HG02870 (cell line): ENCODE measurements at regions not wholly inside any gene's neighbourhood (a gene's known extent, or its start where the extent isn't known, plus 50 kb on each side); places are given as distances from the start of the nearest gene placed in this dataset.

Experiments
- ATAC-seq: cut with Tn5 transposase; IDR thresholded peaks from one replicate; pipeline ENCODE4 v1.9.1; 2021; ENCODE audit warnings: mild to moderate bottlenecking, moderate library complexity; ENCODE audit not compliant: unreplicated experiment

DNA sequence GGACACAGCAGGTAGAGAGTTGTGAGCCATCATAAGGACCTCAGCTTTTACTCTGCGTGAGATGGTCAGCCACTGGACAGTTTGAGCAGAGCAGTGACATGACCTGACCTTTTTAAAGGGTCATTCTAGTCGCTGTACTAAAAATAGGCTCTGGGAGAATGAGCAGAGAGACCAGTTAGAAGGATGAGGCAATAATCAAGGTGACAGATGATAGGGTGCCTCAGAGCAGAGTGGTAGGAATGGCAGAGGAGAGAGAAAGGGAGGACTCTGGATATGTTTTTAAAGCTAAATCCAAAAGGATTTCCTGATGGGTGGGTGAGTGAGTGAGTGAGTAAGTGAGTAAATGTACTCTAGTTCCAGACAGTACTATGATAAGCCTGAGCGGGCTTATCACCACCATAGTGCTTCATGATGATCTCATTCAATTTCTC, 83.6 kb upstream of the ARHGAP5 start:
- ATAC-seq, result no peak

DNA sequence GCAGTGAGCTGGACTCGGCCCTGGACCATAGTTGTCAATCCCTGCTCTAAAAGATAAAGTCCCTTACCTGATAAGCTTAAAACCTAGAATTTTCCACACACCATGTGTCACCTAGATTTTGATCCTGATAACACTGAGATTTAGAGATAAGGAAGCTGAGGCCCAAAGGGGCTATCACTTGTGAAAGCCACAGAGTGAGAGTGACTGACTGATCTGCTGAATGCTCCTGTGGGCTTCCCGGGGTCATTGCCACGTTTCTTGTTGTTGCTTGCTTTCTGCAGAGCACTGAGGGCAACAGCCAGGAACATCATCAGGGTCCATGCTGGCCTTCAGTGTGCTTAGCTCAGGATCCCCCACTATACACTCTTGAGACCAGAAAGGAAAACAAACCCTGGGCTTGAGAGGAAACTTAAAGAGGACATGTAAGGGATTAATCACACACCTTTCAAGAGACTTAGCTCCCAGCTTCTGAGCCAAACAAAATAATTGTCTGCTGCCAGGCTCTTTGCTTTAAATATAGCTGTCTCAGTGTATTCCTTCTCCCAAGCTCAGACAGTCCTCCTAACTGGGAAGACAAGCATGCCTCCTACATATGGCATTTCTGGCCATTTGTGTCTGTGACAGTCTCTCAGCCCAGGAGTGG, 82.6 kb upstream of the ARHGAP5 start:
- no peak for ATAC-seq

DNA sequence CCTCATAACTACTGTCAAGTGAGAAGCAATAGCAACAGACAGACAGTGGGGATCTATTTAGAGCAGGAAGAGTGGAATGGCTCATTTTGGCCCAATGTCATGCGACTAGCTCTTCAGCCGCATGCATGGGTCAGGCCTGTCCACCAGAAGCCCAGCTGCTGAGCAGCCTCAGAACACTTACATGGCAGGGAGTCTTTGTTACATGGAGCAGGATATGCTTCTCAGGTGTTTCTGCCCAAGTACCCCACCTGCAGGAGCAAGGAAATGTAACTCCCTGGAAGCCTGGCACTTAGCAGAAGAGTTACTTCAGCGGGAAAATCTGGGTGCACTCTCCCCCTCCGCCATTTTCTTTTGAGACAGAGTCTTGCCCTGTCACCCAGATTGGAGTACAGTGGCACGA, 73.5 kb upstream of the ARHGAP5 start:
- ATAC-seq, result no peak

DNA sequence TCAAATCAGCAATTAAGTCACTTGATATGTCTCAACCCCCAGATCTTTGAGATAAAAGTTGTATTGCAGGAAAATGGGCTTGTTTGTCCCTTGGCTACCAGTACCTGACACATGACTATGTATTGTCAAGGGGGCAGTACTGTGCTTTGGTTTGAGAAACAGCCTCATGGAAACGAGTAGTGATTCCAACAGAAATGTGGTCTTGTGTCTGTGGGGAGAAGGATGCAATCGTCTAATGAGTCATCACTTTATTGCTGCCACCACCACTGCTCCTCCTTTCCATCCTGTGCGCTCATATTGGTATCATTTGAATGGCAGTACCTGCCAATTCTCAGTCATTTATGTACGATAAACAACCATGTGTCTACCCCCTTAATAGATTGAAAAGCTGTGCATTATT, 72.8 kb upstream of the ARHGAP5 start:
- no peak for ATAC-seq

DNA sequence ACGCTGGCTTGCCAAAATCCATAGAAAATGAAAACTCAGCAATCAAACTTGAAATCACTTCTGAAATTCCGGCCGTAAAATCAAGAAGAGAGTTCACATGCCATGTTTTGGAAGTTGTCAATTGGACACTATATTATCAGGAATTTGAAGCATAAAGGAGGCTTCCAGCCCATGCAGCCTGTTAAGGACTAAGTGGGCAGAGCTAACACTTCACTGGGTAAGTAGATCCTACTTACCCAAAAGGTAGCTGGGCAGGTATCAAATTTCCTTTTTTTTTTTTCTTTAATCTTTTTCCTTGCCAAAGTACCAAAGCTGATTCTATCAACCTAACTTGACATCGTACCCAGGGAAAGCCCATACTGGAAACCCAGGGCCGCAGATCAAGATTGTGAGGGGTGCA, 71.5 kb upstream of the ARHGAP5 start:
- no peak for ATAC-seq

DNA sequence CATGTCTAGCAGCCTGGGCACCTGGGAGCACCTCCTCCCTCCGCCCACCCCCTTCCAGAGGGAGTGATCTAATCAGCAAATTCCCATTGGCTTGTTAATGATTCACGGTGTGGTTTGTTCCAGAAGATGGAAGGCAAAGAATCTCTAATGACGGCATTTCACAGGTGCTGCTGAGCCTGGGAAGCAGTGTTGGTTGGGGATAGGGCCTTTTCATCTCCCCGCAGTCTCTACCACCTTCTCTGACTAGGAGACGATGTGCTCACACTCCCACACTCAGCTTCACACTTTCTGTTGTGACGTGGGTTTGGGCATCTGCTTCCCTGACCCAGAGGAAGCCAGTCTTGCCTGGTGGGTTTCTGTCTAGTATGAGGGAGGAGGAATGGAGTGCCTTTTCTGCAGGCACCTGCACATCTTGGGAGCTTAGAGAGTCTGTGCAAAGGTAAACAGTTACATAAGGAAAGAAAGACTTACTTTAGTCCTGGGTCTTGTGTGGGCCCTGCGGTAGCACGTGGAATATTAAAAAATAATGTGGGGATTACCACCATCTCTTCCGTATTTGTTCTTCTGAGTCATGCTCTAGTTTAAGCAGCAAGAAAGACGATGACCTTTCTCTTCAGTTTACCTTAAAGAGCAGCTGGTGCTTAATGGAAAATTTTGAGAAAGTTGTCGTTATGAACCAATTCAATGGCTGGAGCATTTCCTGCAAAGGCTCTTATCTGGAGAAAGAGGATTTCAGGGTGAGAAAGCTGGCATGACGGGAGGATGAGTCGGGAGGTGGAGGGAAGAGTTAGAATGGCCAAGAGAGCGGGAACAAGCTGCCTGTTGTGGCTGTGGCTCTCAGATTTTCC, 70.6 kb upstream of the ARHGAP5 start:
- ATAC-seq, result no peak

DNA sequence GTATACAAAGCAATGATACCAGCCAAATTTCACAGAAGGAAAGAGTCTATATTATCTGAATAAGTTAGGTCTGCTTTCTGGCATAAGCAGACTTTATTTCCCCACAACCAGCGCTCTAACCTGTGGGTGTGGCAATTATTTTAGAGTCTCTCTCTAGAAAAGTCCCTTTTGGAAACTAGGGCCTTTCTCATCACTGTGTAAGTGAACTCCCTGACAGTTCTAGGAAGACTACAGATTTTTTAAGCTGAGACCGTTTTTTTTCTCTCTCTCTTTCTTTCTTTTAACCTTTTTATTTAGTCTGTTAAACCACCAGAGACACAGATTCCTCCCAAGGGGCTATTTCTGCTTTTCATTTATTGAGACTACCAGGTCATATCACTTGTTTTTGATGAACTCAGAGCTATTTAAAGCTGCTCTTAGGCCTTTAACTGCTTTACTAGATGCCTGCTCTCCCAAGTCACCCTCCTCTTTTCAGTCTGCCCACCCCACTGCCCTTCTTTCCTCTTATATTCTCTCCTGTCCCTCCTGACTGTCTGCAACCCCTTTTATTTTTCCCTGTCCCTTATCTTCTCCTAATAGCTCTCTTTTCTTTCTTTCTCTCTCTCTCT, 69.2 kb upstream of the ARHGAP5 start:
- no peak for ATAC-seq

DNA sequence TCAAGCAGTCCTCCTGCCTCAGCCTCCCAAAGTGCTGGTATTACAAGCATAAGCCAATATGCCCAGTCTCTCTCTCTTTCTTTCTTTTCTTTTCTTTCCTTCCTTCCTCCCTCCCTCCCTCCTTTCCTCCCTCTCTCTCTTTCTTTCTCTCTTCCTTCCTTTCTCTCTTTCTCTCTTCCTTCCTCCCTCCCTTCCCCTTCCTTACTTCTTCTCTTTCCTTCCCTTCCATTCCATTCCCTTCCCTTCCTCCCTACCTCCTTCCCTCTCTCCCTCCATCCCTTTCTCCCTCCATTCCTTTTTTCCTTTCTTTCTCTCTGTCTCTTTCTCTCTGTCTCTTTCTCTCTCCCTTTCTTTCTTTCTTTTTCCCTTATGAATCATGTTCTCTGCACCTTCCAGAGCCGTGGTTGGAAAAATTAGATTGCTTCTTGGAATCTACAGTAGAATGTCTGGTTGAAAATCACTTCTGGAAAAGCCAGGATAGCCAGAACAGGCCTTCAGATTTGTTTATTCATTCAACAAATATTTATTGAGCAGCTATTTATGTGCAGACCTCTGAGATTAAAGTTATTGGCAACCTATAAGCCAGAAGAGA, 68.4 kb upstream of the ARHGAP5 start:
- ATAC-seq, result no peak

DNA sequence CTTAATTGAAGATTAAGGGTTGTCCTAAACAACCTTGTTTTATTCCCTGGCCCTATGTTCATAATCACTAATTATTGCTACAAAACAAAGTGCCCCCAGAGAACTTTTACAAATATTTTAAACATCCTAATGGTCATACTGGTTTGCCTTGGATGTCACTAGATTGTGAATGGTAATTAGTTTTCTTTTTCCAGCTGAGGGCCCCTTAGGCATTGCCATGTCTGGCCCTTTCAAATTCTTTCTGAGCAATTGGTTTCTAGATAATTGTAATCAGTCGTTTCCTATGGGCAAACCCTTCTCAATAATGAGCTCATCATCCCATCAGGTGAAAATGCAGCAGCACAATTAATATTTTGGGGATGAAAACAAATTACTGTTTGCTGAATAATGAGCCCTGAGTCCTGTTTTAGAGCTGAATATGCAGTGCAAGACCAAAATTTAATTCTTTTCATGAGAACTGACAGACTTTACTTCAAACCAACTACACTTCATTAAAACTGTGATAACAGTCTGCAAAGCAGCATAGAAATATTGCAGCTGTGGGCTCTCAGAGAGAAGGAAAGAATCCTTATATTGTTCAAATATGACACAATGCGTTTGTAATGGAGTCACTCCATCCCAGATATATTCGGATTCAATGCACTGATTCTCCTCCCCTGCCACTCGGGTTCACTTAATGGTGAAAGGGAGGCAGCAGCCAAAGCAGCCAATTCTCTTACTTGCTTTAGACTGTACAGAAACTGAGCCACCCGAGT, 67.7 kb upstream of the ARHGAP5 start:
- no peak for ATAC-seq

DNA sequence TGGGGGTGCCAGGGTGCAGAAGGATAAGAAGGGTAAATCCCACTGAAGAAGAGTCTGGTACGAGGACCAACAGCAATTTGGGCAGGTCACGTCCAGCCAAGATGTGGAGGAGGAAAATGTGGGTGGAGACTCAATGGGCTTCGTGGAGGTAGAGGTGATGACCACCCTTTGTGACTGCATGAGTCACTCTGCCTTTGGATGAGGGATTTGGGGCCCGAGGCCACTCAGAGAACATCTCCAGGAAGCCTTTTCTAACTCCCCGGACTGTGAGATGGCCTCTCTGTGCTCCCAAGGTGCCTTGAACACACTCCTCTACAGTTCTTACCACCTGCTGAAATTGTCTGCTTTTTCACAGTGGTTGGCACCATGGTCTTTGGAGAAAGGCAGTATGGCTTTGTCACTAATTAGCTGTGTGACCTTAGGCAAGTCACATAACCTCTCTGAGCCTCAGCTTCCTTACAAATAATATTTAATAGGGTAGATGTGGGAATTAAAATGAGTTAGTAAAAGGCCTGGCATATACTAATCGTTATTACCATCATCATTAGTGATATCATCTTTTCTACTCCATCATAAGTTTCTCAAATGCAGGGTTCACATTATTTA, 67.0 kb upstream of the ARHGAP5 start:
- no peak for ATAC-seq

DNA sequence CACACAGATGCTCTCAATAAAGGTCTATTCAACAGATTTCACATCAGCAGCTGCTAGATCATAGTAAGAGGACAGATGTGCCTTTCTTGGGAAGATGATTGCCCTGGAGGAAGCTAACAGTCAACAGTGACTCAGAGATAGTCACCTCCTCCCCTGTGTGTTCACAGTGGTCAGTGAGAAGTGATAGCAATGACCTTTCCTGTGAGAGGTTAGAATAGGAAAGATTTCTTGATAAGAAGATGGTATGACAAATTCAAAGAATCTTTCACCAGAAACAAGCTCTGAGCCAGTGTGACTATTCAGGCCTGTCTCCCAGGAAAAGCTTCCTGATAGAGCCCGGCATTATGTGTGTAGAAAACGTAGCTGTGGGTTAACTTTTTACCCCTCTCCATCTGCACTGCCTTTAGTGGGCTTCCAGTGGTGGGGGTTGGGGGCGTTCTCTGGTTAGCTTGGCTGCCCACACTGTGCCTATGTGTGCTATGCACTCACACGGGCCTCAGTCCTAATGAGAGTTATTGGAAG, 66.4 kb upstream of the ARHGAP5 start:
- no peak for ATAC-seq

DNA sequence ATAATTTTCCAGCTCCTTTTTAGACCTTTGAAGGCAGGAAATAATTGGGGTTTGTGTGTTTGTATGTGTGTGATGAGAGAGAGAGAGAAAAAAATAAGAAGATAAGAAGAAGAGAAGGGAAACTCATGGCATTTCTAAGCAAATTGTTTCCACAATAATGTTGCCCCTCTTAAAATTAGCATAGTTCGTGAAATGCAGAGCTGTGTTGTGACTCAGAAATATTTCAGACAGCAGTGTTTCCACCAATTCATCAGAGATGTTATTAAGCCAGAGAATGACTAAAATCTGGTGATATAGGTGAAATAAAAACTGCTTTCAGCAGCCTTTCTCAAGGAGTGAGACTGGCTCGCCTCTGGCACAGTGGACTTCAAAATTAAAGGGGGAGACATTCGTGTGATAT, 65.9 kb upstream of the ARHGAP5 start:
- no peak for ATAC-seq

DNA sequence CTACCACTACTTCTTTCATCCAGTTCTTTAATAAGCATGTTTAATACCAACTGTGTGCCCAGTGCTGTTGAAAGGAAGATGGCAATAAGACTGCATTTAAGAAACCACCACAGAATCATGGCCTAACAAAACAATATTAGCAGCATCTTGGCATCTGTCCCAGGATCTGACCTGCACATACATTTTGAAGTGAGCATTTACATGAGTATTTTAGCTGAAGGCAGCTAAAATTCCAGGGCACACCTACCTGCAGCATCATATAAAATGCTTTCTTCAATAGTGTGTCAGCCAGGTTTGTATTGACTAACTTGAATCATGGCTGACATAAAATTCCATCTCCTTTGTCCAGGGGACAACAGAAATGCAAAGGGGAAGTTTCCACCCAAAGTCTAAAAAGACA, 65.0 kb upstream of the ARHGAP5 start:
- no peak for ATAC-seq

DNA sequence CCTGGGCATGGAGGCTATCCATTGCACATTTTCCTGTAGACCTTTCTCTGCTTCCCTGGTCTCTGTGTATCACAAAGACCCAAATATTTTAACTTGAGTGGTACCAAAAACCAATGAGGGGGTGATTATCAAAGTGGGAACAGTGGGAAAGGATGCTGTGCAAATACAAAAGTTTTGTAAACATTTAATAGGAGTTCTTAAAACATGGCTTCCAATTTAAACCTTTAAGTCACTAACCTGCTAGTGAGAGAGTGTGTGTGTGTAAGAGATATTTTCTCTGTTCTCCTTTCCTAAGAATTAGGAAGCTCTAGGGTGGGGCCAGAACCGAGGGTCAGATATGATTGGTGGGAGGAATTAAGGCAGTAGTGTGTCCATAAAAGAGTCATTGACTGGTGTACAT, 64.5 kb upstream of the ARHGAP5 start:
- no peak for ATAC-seq

DNA sequence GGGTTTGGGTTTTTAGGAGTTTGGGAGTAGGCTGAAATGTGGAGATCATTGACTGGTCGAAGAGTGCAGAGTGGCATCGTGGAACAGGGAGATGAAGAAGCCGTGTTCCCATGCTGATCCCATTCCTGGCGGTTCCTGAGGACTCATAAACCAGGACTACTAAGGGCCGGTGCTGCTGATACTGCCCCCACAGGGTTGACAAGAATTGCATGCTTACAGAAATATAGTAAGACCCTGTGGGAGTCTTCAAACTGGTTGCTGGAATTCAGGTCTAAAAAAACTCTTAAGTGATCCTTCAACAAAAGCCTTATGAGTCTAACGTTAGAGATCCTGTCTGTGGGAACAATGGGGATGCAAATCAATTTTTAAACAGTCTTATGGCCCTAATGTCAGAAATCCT, 64.0 kb upstream of the ARHGAP5 start:
- ATAC-seq, result no peak

DNA sequence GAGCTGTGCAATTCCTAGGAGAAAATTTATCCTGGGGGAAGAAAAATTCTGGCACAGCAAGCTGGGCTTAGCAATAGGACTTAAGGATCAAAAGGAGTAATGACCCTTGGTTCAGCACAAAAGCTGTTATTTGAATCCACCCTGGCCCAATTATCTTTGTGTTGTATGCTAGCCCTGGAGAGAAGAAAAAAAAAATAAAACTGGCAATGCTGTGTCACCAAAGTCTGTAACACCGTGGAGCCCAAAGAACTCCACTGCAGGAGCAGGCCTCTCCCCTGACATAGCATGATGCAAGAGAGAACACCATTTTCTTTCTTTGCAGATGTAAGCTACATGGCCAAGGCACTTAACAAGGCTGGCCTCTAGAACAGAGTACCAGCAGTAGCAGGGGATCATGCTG, 63.0 kb upstream of the ARHGAP5 start:
- no peak for ATAC-seq

DNA sequence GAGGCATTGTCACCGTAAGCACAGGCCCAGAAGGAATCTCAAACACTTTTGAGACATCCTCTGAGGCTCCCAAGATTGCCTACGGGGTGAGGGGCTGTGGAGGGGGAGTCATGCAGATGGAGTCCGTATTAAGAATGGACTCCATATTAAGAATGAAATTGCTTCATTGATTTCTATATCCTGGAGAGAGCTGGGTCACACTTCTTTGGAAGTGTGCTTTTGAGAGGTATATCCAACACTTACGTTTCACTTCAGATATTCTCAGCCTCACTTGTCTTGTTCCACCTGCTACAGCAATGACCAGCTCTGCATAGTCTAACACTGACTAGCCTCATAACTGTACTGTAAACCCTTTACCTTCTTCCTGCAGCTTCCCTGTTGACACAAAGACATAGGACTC, 62.6 kb upstream of the ARHGAP5 start:
- no peak for ATAC-seq

DNA sequence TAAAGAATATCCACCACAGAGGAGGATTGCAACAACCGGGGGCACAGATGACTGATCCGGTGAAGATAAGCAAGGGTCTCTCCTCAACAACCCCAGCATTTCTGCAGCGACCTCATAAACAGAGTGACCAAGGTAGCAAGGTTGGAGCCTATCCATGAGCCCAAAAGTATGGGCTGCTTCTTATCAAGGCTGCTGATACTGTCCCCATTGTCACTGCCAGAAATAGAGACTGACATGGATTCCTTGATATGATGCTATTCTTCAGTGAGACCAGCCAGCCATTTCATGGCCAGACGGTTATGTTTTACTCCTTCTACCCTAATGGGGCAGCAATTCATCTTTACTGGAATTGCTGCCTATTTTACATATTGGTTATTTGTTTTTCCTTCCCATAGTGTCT, 61.9 kb upstream of the ARHGAP5 start:
- no peak for ATAC-seq

DNA sequence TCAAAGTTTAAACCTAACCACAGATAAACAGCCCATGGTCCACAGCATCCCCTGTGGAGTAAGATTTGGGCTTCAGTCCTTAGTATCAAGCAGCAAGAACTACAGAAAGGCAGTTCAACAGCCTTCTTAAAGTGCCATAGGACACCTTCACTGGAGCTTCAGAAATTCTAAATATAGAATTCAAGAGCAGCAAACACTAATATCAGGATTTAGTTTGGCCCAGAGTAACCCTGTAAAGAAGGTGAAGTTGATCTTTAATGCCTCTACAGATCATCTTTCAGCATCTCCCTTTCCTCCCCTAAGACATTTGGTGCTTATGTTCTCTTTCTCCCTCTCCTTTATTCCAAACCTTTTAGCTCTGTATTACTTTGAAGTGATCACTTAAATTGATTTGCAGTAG, 59.5 kb upstream of the ARHGAP5 start:
- no peak for ATAC-seq

DNA sequence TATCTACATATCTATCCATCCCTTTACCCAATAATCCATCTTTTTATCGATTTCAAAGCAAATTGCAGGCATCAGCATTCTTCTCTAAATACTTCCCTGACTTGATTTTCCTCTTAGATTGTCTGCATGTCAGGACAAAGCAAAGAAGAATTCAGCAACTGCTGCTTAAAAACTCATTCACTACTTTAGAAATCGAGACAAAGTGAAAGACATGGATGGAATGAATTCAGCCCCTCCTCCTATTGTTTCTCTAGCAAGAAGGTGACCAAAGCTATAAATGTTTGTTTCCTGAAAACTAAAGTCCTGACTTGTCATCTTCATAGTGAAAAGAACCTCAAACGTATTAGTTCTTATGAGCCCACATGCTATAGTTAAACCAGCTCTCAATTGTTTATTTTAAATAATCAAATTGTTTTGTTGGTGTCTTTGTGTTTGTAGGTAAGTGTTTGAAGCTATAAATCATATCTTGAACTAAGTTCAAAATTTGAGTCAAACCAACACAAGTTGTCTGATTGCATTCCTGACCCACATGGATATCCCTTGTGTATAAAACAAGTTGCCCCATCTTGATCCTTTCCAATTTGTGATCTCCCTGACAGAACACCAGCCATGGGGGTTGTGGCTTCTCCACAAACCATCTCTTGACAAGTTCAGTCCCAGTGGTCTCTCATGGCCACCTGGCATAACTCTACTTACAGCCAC, 58.6 kb upstream of the ARHGAP5 start:
- ATAC-seq, result no peak
